Adipocyte (in vitro differentiated cells): ENCODE measurements at regions not wholly inside any gene's neighbourhood (a gene's known extent, or its start where the extent isn't known, plus 50 kb on each side); places are given as distances from the start of the nearest gene placed in this dataset.

Experiments
- DNase-seq: peaks from one replicate; pipeline ENCODE4 v3.0.0-alpha.2; 2015; ENCODE audit warnings: low read depth
- H3K27me3 ChIP-seq: replicated peaks from 2 replicates; pipeline ENCODE4 v1.7.0; 2013; ENCODE audit warnings: mild to moderate bottlenecking, low read length, moderate library complexity; ENCODE audit not compliant: control insufficient read depth, insufficient read depth
- H3K36me3 ChIP-seq: 2 replicates; pipeline ENCODE4 v1.7.0; 2013; ENCODE audit warnings: low read length, mild to moderate bottlenecking, moderate library complexity; ENCODE audit not compliant: control insufficient read depth, insufficient read depth, severe bottlenecking
- H3K4me1 ChIP-seq: 2 replicates; pipeline ENCODE4 v1.7.0; 2013; ENCODE audit warnings: mild to moderate bottlenecking, low read length, moderate library complexity; ENCODE audit not compliant: control insufficient read depth, insufficient read depth
- H3K4me3 ChIP-seq: 2 replicates; pipeline ENCODE4 v1.7.0; 2013; ENCODE audit warnings: mild to moderate bottlenecking, low read length, moderate library complexity
- H3K9ac ChIP-seq: 2 replicates; pipeline ENCODE4 v1.7.0; 2013; ENCODE audit warnings: mild to moderate bottlenecking, low read length, moderate library complexity
- H3K9me3 ChIP-seq: 2 replicates; pipeline ENCODE4 v1.7.0; 2013; ENCODE audit warnings: mild to moderate bottlenecking, low read length, moderate library complexity; ENCODE audit not compliant: control insufficient read depth

DNA sequence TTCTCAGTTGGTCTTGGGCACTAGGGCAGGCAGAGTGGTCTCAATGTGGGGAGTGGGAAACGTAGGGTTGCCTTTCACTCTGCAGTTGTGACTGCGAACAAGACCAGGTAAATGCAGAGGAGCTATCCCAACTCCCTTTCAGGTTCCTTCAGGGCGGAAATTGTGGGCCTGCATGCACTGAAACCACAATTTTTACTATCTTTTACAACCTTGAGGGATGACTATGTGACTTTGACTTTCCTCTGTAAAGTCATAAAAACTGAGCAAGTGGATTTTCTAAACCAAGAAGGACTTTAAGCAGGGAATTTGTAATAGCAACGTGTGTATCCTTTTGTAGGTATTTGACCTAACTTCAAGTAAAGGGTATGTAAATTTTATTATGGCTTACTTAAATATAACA lies 171.4 kb upstream of the CADPS start:
- H3K36me3 ChIP-seq: no peaks in the 10 kb centered on the region
- no peak overlapping the region for H3K9ac ChIP-seq
- no peaks in the 10 kb centered on the region for H3K4me1 ChIP-seq
- peaks cover 16% of the 10 kb centered on the region for H3K27me3 ChIP-seq
- H3K9me3 ChIP-seq: no peaks in the 10 kb centered on the region
- H3K4me3 ChIP-seq: no peak overlapping the region
- DNase-seq: no peak

DNA sequence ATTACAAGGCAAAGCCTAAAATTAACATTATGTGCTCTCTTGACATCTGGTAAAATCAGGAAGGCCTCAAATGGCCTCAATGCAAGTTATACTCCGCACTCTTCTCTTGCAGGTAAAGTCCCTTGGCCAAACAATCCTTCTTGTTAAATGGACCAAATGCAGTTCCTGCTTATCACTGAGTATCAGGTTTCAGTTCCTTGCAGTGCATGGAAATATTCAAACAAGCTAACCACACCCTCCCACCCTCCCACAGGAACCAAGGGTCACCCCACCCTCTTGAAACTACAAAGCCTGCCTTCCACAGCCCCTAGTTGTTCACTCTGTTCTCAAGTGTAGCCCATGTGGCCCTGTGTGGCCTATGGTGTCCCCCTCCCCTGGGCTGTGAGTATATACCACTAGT lies 171.9 kb upstream of the CADPS start:
- H3K9ac ChIP-seq: no peak overlapping the region
- no peaks in the 10 kb centered on the region for H3K36me3 ChIP-seq
- H3K4me3 ChIP-seq: no peak overlapping the region
- no peak for DNase-seq
- no peaks in the 10 kb centered on the region for H3K4me1 ChIP-seq
- H3K9me3 ChIP-seq: no peaks in the 10 kb centered on the region
- peaks cover 16% of the 10 kb centered on the region for H3K27me3 ChIP-seq

DNA sequence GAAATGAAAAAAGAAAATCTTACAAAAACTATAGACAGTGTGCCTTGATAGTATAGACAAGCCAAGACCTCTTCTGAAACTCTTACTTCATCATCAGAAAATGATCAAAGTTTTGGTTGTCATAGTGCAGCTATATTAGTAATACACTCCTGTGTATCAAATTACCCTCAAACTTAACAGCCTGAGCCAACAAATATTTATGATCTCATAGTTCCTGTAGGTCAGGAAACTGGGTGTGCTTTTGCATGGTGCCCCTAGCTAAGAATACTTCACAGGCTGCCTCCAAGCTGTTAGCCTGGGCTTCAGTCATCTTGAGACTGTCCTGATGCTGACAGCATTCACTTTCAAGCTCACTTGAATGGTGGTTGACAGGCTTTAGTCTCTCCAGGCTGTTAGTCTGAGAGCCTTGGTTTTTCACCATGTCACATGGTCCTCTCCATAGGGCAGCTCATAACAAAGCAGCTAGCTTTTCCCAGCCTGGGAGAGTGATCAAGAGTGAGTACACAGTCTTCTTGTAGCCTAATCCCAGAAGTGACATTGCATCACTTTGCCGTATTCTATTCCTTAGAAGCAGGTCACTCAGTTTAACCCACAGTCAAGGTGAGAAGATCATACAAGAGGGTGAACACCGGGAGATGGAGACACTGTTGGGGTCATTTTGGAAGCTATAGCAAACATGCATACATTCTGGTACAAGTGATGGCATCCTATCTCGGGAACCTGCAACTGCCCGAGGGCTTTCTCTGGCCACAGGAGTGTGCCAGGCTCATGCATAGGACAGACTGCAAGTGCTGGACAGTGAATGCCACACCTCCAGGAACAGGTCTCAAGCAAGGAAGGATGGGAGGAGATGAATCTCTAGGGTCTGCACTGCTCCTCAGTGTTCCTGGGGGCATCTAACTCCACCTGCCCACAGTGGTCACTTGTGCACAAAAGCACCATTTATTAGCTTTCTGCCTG lies 173.4 kb upstream of the CADPS start:
- Histone ChIP-seq H3K9me3 (no peaks in the 10 kb centered on the region), H3K4me1 (no peaks in the 10 kb centered on the region), H3K4me3 (no peak overlapping the region), H3K9ac (no peak overlapping the region), H3K27me3 (peaks cover 12% of the 10 kb centered on the region), H3K36me3 (no peaks in the 10 kb centered on the region)
- DNase-seq: no peak

GRCh38 chr3:63050548-63051177 lies 175.4 kb upstream of the CADPS start:
- Histone ChIP-seq H3K4me3 (no peak overlapping the region), H3K27me3 (peaks cover 15% of the 10 kb centered on the region), H3K36me3 (no peaks in the 10 kb centered on the region), H3K9me3 (peaks cover 6% of the 10 kb centered on the region), H3K4me1 (no peaks in the 10 kb centered on the region), H3K9ac (no peak overlapping the region)
- DNase-seq: no peak

DNA sequence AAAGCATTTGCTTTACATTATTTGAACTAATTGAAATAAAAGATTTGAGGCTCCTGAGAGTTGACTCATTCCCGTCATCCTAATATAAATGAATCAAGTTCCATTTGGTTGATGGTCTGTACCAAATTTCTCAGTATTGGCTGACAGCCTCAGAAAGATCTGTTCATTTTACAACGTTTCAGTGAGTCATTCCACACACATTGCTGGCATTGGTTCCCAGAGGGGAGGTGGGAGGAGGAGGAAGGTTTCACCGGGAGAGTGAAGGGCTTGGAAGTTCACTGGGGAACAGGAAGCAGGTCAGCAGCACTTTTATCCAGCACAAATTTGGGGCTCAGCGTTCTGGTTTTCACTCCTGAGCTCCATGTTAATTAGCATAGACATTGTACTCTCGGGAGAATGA lies 176.7 kb upstream of the CADPS start:
- H3K9me3 ChIP-seq: peaks cover 6% of the 10 kb centered on the region
- no peaks in the 10 kb centered on the region for H3K36me3 ChIP-seq
- H3K27me3 ChIP-seq: peaks cover 15% of the 10 kb centered on the region
- DNase-seq: peak; percentile 57
- H3K9ac ChIP-seq: no peak overlapping the region
- no peaks in the 10 kb centered on the region for H3K4me1 ChIP-seq
- no peak overlapping the region for H3K4me3 ChIP-seq

DNA sequence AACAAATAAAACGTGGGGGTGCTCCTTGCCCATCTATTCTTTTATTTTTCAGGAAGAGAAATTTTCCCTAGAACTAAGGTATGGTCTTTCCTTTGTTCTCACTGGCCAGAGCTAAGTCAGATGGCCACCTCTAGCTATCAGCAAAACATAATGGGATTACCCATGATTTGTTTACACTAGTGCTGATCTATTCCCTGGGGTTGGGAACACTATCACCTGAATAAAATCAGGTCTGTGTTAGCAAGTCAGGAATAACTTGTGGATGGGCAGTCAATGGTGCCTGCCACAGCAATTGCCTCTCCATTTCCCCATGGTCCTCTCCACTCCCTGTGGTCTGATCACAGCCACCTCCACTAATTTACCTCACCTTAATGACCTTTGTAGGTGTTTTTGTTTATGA lies 181.7 kb upstream of the CADPS start:
- H3K36me3 ChIP-seq: no peaks in the 10 kb centered on the region
- H3K9me3 ChIP-seq: peaks cover 6% of the 10 kb centered on the region
- no peak overlapping the region for H3K9ac ChIP-seq
- no peak for DNase-seq
- no peak overlapping the region for H3K4me3 ChIP-seq
- H3K27me3 ChIP-seq: peaks cover 8% of the 10 kb centered on the region
- no peaks in the 10 kb centered on the region for H3K4me1 ChIP-seq

- no peak overlapping the region for H3K9ac ChIP-seq
- no peaks in the 10 kb centered on the region for H3K27me3 ChIP-seq
- no peak overlapping the region for H3K4me3 ChIP-seq
- H3K4me1 ChIP-seq: no peaks in the 10 kb centered on the region
- no peak for DNase-seq
- no peaks in the 10 kb centered on the region for H3K9me3 ChIP-seq
- no peaks in the 10 kb centered on the region for H3K36me3 ChIP-seq
Measured at GRCh38 chr3:63060412-63060811, 185.2 kb upstream of the CADPS start.

DNA sequence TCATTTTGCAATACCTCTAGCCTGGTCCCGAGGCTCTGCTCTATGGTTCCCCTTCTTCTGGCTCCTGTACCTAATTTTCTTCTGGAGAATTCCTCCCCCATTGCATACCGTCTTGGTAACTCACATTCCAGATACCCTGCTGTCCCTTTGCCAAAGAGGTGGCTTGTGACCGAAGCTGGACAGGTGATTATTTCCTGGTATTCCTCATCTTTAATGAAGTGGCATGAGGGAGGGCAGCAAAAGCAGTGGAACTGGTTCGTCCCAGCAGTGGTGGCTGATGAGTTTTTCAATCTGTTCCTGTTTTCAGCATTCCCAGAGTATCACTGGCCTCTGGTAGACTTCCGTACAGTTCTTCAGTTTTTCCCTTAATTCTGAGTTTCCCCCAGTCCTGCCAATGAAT lies 186.2 kb upstream of the CADPS start:
- Histone ChIP-seq H3K36me3 (no peaks in the 10 kb centered on the region), H3K9me3 (no peaks in the 10 kb centered on the region), H3K27me3 (no peaks in the 10 kb centered on the region), H3K9ac (no peak overlapping the region), H3K4me3 (no peak overlapping the region), H3K4me1 (no peaks in the 10 kb centered on the region)
- no peak for DNase-seq

DNA sequence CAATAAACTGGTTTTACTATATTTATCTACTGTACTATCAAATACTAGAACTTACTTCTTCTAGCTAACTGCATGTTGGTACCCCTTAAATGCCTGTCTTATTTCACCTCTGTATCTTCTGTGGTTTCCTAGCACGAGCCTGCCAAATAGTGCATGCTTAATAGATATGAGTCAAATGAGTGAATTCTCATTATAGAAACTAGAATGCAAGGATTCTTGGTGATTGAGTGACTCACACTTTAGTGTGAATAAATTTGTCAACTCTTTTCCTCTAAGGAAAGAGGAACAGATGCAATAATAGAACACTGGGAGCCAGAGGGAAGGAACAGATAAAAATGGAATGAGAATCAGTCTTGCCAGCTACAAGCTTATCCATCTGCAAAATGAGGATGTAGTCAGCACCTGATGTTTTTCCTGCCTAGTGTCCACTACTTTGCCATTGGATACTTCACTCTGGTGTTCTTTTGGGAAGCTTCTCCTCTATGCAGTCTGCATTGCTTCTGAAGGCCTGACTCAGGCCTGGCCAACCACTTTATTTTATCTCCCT lies 189.1 kb upstream of the CADPS start:
- Histone ChIP-seq H3K9ac (no peak overlapping the region), H3K36me3 (no peaks in the 10 kb centered on the region), H3K4me3 (no peak overlapping the region), H3K4me1 (no peaks in the 10 kb centered on the region), H3K9me3 (no peaks in the 10 kb centered on the region), H3K27me3 (no peaks in the 10 kb centered on the region)
- DNase-seq: no peak

DNA sequence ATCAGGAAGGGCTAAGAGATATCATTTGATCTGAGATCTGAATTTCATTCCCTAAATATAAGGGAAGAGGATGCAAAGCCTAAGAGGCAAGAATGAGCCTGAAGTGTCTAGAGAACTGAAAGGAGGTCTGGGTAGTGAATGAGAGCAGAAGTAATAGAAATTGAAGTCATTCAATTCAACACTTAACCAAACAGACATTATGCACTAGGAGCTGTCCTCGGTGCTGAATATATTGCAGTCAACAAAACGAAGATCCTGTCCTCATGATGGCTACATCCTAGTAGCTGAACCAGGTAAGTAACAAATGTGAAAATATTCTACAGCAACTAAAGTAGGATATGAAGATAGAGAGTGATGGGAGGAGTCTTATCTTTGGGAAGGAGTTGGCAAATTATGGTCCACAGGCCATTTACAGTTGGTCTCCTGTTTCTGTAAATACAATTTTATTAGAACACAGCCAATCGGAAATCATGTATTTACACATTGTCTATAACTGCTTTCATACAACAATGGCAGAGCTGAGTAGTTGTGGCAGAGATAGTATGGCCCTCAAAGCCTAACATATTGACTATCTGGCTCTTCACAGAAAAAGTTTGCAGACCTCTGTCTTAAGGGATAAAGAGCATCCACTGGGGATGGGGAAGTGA lies 192.9 kb upstream of the CADPS start:
- H3K36me3 ChIP-seq: no peaks in the 10 kb centered on the region
- H3K27me3 ChIP-seq: no peaks in the 10 kb centered on the region
- DNase-seq: peak; percentile 65
- H3K4me1 ChIP-seq: no peaks in the 10 kb centered on the region
- no peaks in the 10 kb centered on the region for H3K9me3 ChIP-seq
- no peak overlapping the region for H3K4me3 ChIP-seq
- H3K9ac ChIP-seq: no peak overlapping the region

- Histone ChIP-seq H3K4me3 (no peak overlapping the region), H3K27me3 (no peaks in the 10 kb centered on the region), H3K9me3 (no peaks in the 10 kb centered on the region), H3K9ac (no peak overlapping the region), H3K4me1 (no peaks in the 10 kb centered on the region), H3K36me3 (no peaks in the 10 kb centered on the region)
- DNase-seq: no peak
Measured at GRCh38 chr3:63069806-63070475, 194.7 kb upstream of the CADPS start.
